HG03139 (cell line): ENCODE measurements at regions not wholly inside any gene's neighbourhood (a gene's known extent, or its start where the extent isn't known, plus 50 kb on each side); places are given as distances from the start of the nearest gene placed in this dataset.

ENCODE experiments used
- ATAC-seq: cut with Tn5 transposase; IDR thresholded peaks from one replicate; pipeline ENCODE4 v1.9.1; 2021; ENCODE audit not compliant: unreplicated experiment

DNA sequence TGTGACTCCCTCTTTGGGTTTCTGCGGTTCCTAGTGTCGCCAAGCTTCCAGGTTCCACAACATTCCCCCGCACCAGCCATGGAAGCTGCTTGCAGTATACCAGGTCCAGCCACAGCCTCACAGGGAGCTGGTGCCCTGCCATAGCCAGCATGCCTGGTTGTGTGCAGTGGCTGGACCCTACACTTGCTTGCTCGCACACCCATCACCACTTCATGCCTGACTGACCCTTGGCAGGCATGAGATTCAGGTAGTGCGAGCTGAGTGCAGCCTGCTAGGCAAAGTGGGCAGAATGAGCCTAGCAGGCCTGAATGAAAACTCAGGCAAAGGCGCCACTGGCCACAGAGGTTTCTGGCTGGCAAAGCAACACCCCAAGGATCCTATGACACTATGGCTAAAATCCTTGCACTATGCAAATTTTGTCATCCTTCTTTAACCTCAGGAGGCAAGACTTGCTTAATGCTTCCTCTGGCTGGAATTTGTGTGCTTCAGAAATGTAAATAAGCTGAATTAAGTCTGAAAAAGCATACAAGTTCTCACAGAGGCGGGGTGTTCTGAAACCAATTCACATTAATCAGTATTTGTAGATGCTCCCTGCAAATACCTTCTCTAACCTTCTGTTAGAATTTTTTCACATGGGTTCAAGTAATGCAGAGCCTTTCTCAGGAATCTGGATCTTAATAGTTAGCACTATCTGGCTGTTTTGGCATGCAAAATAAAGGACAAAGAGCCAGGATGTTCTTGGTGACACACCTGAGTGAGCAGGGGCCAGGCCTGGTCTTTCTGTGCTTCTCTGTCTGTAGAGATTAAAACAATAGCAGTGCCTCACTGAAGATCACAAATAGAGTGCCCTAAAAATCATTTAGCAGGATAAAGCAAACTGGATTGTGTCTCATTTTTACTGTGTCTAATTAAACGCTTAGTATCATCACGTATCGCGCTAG, 256.9 kb downstream of the GPATCH2 start:
- no peak for ATAC-seq

DNA sequence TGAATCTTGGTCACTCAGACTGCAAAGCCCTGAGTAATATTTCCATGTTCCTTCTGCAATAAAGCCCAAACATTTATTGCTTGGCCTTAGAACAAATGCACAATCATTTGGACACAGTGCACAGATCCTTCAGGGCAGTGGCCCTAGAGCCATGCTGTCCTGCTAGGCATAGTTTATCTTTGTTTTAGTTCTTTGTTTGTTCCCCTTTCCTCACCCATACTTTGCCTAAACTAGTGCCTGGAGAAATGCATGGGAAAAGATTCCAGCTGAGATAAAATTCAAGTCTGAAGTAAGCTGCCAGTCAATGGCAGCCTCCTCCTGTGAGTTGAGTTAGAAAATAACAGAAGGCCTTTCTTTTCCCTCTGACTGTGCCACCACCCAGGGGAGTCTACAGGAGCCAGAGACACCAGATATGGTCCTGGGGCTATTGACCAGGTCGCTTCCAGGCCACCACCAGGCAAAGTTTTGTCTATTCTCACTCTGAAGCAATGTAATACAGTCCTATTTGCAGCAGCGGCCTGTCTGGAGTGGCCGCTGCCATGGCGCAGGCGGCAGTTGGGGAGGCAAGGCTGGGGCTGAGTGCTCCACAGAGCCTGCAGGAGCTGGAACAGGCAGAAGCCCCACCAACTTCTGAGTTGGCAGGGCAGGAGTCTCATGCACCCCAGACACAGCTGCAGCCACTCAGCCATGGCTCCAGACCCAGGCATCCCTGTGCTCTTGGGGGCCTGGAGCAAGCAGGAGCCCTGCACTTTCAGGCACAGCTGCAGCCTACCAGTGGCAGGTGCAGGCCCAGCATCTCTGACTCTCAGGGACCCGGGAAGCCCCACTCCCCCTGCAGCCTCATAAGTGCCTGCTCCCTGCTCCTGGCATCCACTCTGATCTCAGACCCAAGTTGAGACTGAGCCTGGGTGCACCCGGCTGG, 258.6 kb downstream of the GPATCH2 start:
- no peak for ATAC-seq

GRCh38 chr1:217370757-217371156, 260.1 kb downstream of the GPATCH2 start:
- ATAC-seq = no peak

DNA sequence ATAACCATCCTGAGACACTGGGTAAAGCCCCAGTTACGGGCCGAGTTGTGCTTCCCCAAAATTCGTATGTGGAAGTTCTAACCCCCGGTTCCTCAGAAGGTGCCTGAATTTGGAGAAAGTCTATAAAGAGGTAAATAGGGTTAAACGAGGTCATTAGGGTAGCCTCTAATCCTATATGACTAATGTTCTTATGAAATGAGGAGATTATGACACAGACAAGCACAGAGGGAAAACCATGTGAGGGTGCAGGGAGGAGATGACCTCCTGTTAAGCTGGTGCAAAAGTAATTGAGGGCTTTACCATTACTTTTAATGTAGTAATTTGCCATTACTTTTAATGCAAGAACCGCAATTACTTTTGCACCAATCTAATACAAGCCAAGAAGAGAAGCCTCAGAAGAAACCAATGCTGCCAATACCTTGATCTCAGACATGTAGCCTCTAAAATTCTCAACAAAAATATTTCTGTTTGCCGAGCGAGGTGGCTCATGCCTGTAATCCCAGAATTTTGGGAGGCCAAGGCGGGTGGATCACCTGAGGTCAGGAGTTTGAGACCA, 260.8 kb downstream of the GPATCH2 start:
- ATAC-seq = peak; percentile 4

GRCh38 chr1:217369271-217369981, 261.5 kb downstream of the GPATCH2 start:
- peak; percentile 92 for ATAC-seq

DNA sequence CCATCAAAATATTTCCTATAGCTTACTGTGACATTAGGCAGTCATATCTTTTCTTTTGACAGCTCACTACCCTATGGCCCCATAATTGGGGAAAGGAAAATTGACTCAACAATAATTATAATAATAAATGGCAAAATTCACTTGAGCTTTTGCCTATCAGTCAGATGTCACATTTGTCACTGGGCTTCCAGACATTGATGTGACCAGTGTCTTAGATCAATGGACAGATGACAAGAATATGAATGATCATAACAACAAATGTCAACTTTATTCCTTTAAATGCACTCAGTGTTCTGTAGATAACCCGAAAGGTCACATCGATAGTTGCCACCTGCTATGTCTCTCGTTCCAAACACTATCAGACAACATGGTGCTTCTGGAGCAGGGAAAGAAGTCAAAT, 266.7 kb downstream of the GPATCH2 start:
- ATAC-seq = no peak

- no peak for ATAC-seq
Measured at GRCh38 chr1:217363319-217363718, 267.6 kb downstream of the GPATCH2 start.

DNA sequence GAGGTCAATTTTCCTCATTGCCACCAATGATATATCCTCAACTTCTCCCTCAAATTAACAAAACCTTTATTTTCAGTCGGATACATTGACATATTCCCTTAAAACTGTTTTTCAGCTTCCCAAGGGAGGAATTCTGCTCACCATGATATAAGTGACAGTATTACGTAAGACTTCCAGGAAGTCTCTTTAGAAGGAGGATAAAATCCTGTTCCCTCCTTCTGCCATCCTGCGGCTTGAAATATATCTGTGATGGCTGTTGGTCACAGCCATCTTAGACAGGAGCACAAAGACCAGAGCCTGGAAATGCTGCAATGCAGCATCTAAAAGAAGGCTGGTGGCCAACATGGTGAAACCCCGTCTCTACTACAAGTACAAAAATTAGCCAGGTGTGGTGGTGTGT, 270.4 kb downstream of the GPATCH2 start:
- no peak for ATAC-seq

GRCh38 chr1:217354895-217355294, 276.0 kb downstream of the GPATCH2 start:
- ATAC-seq = no peak

DNA sequence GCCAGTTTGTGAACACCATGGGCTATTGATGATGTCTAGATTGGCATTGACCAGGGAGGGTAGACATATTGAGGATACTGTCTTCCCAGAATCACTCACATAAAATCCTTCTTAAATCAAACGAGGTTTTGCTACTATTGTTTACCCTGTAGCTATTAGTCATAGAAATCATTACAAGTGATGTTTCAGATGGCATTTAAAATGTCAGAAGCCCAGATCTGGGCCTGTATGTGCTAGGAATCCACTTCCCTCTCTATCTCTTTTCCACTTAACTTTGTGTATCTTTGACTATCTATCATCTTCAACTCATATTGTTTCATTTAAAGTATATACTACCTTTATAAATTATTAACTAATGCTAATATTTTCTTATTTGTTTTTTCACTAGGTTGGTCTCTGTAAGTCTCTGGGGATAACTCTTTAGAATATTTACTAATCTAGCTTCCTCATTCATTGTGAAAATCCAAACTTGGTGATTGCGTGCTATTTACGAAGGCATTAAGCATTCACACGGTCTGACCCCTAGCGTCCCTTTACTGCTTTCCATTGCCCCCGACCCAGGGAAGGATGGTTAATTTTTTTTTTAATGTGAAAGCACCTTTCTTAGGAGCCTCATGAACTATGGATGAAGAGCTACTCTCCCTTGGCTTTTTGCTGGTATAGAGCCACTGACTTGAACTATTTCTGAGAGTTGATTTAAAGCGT, 281.8 kb downstream of the GPATCH2 start:
- ATAC-seq = no peak

DNA sequence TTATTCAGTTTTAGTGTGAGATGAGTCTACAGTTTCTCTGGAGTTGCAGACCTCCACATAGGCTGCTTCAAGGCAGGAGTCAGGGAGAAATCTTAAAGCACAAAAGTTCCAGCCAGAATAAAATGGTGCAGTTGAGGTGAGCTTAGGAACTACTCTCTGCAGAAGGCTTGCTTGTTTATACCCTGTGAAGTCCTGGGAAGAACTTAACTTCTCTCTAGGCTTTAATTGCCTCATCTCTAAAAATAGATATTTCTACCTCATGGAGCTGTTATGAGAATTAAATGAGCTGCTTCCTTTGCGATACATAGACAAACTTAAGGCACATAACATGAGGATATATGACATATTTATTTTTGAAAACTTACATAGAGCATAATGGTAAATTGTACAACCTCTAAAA, 286.2 kb downstream of the GPATCH2 start:
- no peak for ATAC-seq

DNA sequence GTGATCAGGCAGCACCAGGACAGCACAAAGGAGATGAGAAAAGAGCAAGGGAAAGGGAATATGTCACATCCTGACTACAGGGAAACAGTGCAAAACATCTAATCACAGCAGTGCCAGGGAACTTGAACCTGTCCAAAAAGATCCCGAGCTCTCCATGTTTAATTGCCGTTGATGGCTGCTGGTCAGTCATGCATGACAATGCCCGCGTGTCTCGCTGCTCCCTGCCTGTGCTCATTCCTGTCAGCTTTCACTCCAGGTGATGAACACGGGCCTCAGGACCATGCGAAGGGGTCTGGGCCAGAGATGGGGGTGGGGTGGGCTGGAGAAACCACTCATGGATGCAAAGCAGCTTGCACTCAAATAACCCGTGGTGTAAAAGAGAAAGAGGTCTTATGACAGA, 287.0 kb downstream of the GPATCH2 start:
- ATAC-seq = no peak

DNA sequence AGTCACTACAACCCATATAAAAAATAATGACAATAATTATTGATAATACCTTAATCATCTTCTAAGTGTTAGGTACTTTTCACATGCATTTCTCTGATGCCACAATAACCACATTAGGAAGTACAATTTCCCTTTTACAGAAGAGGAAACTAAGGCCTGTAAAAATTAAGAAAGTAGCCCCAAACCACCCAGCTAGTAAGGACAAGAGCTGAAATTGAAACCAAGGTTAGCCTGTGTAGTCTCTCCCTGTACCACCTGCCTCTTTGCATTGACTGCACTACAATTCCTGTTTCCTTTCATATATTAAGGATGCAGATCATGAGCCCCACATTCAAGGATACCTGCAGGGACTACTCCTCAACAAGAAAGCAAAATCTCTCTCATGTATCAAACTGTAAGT, 288.8 kb downstream of the GPATCH2 start:
- no peak for ATAC-seq

- no peak for ATAC-seq
Measured at GRCh38 chr1:217336724-217337123, 294.2 kb downstream of the GPATCH2 start.

DNA sequence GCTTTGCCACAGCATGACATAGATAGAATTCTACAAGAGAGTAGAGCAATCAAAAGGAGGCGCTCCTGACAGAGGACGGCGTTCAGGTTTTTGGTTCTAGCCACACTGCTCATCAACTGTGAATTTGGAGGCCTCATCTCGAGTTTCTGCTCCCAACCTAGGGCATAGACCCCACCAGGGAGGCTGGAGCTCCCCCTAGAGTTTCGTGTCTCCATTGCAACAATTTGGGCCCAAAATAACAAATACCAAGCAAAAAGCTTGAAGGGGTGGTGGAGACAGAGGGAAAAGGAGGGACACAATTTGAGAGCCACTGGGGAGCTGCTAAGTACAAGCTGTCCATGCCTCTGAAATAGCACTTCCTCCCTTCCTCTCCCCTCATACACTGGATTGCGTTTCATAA, 297.0 kb downstream of the GPATCH2 start:
- peak; percentile 87 for ATAC-seq

DNA sequence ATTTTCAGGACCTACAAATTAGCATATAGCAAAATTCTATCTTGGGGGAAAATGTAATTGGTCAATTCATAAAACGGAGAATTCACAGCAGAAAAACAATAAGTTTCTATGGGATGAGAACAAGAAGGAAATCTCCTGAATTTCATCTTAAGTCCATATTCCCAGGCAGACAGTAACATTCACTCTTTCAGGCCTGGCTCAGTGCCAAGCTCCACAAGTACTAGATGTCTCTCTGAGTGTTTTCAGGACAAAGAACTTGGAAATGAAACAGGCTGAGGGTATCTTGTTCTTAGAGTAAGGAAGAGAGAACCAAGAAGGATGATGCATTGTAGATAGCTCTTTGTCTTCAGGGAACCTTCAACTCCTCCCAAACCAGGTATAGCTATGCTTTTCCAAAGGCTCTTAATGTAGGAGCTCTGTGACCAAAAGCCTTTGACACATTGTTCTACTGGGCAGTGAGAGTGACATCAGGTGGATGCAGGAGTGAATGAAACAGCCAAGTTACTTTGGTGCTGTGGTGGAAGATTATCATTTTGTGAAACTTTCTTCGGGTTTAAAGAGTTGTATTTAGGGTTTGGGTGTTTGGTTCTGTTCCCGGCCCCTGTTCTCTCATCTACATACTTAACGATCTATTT, 298.3 kb downstream of the GPATCH2 start:
- ATAC-seq = no peak

GRCh38 chr1:217331698-217332097, 299.2 kb downstream of the GPATCH2 start:
- no peak for ATAC-seq

- ATAC-seq = no peak
Measured at GRCh38 chr1:217327901-217328300, 303.0 kb downstream of the GPATCH2 start.

- peak; percentile 100 for ATAC-seq
Measured at GRCh38 chr1:217322834-217323233, 308.1 kb downstream of the GPATCH2 start.

- no peak for ATAC-seq
Measured at GRCh38 chr1:217315346-217315745, 315.5 kb downstream of the GPATCH2 start.
